Inferior parietal cortex (tissue), 1 donor: ENCODE measurements at regions not wholly inside any gene's neighbourhood (a gene's known extent, or its start where the extent isn't known, plus 50 kb on each side); places are given as distances from the start of the nearest gene placed in this dataset.
"Not testable (repeated sequence)": the region's sequence is repeated elsewhere in the genome, so short reads cannot be mapped to it uniquely, and the experiment has no call there.

Experiments used
- DNase-seq: peaks from one replicate; pipeline ENCODE4 v3.0.0-alpha.2; 2016; ENCODE audit errors: extremely low spot score

DNA sequence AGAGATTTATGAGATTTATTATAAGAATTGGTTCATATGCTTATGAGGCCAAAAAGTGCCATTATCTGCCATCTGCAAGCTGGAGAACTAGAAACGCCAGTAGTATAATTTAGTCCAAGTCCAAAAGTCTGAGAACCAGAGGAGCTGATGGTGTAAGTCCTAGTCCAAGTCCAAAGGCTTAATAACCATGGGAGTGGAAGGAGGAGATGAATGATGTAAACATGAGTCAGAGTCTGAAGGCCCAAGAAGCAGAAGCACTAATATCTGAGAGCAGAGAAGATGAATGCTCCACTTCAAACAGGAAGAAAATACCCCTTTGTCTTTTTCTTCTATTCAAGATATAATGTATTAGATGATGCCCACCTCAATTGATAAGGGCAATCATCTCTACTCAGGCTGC is 185.7 kb downstream of the CGGBP1 start:
- DNase-seq = no peak

DNA sequence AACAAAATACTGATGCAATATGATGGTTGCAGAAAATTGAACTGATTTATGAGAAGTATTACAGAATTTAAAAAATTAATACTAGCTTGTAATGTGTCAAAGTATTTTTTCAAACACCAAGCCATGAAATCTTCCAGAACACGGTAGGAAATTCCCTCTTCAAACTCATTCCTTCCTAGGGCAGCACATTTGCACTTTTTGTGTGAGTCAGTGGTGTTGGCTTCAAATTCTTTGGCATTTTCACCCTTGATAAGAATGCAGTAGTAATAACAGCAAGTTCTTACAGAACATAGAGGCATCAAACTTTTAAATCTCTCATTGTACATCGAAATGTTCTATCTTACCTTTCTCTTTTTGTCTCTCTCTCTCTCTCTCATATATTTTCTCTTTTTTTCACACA is 191.8 kb downstream of the CGGBP1 start:
- DNase-seq = no peak

DNA sequence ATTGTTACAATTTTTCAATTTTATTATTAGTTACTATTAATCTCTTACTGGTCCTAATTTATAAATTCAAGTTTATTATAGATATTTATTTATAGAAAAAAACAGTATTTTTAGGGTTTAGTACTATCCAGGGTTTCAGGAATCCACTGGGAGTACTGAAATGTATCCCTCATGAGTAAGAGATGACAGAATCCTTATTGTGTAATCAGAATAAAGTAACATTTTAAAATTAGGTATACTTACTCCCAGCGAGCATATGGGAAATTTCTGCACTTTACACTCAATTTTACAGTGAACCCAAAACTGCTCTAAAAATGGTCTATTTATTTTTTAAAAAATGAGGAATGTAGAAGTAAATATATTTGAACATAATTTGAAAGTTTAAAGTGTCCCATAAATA is 202.7 kb downstream of the CGGBP1 start:
- DNase-seq = no peak

DNA sequence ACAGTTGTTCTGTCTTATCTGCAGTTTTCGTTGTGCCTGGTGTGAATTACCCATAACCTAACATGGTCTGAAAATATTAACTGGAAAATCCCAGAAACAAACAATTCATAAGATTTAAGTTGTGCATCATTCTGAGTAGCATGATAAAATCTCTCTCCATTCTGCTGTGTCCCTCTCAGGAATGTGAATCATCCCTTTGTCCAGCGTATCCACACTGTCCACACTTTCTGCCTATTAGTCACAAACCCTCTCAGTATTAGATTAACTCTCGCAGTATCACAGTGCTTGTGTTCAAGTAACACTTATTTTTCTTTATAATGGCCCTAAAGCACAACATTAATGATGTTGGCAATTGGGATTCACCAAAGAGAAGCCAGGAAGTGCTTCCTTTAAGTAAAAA is 203.2 kb downstream of the CGGBP1 start:
- no peak for DNase-seq

DNA sequence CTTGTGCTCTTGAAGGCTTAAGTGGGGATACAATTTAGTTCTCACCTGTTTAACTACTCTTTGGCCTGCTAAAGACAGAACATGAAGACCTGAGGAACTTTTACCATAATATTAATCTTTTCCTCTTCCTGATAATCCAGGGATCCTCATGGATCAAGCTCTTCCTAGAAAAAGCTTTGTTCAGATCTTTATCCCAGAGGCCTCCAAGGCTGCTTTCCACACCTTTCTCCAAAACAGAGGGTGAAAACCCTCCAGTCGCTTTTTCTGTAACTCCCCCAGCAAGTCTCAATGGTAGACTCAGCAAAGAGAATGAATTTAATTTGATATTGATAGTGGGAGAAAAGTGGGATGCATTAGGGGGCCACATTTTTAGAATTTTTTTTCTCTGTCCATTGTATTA is 203.6 kb downstream of the CGGBP1 start:
- no peak for DNase-seq

DNA sequence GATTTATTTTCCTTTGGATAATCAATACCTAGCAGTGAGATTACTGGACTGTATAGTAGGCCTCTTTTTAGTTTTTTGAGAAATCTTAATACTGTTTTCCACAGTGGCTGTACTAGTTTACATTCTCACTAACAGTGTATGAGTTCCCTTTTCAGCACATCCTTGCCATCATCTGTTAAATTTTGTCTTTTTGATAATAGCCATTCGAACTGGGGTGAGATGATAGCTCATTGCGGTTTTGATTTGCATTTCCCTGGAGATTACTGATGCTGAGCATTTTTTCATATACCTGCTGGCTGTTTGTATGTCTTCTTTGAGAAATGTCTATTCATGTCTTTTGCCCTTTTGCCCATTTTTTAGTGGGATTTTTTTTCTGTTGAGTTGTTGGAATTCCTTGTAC is 210.8 kb downstream of the CGGBP1 start:
- no peak for DNase-seq

DNA sequence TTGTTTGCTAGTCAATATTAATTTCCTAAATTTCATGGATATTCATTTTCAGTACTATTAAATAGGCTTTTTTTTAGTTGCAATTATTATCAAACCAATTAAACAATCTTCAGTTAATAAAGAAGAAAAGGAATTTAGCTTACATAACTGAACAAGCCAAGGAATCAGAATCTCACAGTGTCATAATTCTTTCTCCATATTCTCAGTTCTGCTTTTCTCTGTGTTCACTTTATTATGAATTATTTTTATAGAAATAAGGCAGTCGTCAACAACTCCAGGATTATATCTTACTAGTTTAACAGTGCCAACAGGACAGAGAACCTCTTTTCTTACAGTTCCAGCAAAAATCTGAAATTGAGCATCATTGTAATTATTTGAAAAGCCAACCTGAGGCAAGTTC is 221.7 kb downstream of the CGGBP1 start:
- no peak for DNase-seq

DNA sequence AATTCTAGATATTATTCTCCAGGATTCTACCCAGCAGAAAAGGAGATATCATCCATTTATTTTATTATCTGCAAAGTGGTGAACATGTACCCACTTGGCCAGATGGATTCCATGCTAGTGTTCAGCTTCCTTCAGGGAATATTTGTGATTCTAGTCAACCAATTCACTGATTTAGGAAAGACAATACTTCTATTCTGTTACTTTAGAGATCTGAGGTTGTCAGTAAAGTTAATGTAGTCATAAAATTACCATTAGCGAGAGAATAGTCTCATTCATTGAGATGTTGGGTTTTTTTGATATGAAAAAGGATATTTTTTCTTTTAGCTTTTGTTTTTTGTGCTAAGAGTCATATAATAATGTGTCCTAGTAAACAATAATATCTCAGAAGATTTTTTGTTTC is 222.8 kb downstream of the CGGBP1 start:
- DNase-seq = no peak

DNA sequence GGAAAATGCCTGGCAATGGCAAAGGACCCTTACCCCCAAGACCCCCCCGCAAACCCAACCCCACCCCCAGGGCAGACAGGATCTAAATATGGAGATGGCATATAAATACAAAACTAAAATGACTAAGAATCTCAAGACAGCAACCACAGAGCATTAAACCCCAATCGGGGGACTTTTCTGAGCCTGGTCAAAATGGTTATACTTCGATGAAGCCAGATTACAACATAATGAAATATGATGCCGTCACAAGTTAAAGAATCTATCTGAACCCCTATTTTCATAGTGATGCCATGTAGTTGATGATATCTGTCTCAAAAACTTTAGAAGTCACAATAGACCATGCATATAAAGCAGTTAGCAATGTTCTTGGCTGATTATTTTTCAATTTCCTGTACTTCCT is 223.6 kb downstream of the CGGBP1 start:
- no peak for DNase-seq

DNA sequence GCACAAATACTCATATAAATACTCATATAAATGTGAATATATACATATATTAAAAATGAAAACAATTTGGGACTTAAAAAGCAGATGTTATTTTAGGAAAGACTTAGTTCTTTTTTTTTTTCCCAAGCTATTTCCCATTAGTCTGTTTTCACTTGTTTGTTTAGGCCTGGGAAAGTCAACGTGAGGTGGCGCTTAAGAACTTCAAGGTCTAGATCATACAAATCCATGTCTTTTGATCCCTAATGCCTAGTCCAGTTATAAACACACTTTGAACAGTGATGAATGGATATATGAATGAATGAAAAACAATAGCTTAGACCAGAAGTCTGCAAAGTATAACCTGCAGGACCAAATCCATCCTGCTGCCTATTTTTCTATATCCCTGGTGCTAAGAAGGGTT is 224.5 kb downstream of the CGGBP1 start:
- no peak for DNase-seq

DNA sequence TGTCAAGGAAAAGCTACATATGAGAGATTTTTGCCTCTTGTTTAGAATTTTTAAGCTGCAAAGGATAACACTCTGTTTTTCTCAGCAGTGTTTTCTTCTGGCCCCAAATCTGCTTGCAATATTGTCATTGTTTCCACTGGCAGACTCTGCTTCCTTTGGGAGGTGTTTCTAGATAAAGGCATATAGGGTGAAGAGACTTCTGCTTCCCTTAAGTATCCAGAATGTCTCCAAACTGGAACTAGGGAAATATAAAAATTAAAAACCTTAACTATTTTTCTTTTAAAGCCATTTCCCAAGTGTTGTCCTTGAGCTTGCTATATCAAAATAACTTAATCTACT is 225.8 kb downstream of the CGGBP1 start:
- DNase-seq = no peak

DNA sequence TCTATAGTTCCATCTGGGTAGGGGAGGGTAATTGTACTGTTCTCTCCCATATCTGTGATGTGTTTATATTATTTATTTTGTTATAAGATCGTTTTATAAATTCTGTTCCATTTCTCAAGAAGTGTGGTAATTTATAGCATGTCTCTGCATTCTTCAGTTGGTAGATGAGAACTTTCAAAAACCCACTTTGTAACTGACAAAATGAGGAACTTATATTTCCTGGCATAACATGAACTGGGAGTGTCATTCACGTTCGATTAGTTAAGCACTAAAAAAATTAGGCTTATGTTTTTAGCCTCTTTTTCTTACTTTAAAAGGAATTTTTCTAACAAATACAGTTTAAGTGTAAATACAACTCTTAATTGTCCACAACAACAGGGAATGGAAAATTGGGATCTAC is 230.8 kb downstream of the CGGBP1 start:
- no peak for DNase-seq

DNA sequence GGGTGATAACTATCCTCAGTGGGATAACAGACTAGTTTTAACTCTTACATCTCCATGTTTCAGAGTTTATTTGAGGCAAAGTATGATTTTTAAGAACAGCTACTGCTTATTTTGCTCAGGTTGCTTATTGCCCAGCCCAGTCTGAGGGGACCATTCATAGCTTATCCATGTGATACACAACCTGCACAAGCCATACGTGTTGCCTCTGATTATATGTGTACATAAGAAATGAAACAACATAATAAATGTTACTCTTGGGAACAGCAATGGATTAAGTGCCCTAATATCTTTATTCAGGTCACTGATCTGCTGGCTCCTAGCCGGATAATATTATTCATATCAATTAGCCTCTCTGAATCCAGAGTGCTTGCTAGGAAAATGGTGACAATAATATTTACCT is 236.2 kb downstream of the CGGBP1 start:
- DNase-seq = no peak

DNA sequence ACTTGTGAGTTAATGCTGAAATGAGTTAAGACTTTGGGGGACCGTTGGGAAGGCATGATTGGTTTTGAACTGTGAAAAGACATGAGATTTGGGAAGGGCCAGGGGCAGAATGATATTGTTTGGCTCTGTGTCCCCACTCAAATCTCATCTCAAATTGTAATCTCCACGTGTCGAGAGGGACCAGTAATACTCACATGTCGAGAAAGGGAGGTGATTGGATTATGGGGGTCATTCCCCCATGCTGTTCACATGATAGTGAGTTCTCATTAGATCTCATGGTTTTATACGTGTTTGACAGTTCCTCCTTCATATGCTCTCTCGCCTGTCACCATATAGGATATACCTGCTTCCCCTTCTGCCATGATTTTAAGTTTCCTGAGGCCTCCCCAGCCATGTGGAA is 245.3 kb downstream of the CGGBP1 start:
- not testable (repeated sequence) for DNase-seq

DNA sequence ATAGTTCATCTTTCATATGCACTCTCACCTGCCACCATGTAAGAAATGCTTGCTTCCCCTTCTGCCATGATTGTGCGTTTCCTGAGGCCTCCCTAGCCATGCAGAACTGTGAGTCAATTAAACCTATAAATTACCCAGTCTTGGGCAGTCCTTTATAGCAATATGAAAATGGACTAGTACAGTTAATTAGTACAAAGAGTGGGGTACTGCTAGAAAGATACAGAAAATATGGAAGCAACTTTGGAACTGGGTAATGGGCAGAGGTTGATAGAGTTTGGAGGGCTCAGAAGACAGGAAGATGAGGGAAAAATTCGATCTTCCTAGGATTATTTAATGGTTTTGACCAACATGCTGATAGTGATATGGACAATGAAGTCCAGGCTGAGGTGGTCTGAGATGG is 246.9 kb downstream of the CGGBP1 start:
- no peak for DNase-seq

DNA sequence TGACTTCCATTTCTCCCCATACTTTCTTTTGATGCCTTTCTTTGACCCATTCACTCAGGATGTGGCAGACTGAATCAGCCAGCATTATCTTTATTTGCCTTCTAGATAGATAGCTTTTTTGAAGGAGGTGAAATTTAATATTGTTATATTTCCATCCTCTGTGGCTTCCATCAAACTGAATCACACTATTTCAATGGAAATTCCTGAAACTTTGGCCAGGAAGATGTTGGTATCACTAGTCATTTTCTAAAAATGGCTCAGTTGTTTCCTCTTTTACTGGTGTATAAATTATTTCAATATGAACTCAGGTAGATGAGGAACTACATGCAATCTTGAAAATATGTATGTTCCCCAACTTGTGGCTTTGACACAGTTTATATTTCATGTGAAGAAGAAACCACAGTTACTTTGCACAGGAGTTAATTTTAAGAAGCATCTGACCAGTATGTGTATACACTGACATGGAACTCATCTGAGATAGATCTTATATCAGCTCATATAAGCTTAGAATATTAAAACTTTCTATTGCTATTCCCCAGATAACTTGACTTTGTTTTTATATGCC is 248.3 kb downstream of the CGGBP1 start:
- no peak for DNase-seq

DNA sequence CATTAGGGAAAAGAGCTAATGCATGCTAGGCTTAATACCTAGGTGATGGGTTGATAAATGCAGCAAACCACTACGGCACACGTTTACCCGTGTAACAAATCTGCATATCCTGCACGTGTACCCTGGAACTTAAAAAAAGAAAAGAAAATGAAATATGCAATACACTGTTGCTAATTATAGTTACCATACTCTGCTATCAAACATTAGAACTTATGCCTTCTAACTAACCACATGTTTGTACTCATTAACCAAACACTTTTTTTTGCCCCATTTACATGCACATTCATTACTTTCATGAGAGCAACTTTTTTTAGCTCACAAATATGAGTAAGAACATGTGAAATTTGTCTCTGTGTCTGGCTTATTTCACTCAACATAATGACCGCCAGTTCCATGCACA is 253.1 kb downstream of the CGGBP1 start:
- DNase-seq = no peak

DNA sequence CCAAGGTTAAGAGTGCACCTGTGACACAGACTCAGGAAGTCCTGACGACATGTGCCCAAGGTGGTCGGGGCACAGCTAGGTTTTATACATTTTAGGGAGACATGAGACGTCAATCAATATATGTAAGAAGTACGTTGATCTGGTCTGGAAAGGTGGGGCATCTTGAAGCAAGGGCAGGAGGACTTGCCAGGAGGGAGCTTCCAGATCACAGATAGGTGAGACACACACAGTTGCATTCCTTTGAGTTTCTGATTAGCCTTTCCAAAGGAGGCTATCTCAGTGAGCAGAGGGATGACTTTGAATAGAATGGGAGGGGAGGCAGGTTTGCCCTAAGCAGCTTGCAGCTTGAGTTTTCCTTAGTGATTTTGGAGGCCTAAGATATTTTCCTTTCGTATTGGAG is 257.4 kb downstream of the CGGBP1 start:
- DNase-seq = no peak

DNA sequence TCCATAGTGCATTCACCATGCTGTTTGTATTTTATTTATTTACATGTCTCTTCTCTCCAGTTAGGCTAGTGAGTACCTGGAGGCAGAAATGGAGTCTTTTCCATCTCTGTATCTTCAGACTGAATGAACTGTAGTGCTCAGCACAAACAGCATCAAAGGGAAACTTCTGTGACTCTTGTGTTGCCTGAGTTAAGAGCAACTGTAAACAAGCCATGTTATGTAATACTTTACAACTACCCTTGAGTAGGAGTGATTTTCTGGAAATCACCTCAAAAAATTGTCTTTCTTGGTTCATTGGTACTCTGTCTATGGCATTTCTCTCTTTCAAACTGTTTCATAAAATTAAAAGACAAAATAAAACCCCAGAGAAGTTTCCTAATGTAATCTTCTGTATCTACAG is 258.3 kb downstream of the CGGBP1 start:
- DNase-seq = no peak

DNA sequence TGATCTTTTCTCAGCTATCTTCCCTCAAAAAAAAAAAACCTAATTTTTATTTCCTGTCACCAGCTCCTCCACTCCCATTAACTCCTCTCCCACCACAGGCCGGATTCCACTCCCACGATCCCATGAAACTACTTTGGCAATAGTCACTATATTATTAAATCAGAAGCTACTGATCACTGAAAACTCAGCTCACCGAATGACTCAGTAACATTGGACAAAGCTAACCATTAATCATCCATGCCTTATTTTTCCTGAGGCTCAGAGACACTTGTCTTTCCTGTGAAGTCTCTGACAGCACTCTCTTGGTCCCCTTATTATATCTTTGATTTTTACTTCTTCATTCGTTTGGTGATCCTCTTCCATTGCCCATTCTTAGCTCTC is 260.2 kb downstream of the CGGBP1 start:
- DNase-seq = no peak

DNA sequence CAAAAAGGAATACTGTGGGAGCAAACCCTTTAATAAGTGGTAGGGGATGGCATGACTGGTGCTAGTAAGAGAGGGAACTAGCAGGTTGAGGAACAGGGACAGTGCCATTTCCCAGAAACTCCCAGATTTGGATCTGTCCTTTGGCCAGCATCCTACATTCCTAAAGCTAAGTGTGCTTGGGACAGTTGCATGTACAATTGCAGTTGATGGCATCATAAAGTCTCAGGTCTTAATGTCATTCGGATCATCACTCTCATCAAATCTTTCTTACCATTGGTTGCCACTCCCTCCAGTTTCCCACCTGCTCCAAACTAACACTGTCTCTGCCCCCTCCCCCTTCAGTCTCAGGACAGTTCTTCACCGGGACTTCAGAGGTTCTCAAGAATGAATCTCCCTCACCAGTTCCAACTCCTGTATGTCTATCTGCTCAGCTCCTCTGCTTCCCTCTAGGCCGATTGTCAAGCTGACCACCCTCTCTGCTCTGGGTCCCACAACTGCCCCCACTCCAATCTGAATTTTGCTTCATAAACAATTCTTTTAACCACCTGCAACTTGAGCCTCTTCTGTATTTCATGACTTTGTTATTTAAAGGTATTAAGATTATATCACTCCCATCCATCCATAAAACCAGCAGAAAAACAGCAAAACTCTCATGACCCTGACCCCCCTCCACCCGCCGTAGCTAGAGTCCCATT is 260.8 kb downstream of the CGGBP1 start:
- DNase-seq = no peak

DNA sequence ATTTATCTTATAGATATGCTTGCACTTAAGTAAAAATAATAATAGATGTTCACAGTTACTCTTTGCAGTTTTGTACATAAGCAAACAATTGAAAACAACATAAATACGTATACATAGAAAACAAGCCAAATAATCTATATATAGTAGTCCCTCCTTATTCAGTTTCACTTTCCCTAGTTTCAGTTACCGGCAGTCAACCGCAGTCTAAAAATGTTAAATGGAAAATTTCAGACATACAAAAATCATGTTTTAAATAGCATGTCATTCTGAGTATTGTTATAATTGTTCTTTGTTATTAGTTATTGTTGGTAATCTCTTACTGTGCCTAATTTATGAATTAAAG is 262.0 kb downstream of the CGGBP1 start:
- no peak for DNase-seq

DNA sequence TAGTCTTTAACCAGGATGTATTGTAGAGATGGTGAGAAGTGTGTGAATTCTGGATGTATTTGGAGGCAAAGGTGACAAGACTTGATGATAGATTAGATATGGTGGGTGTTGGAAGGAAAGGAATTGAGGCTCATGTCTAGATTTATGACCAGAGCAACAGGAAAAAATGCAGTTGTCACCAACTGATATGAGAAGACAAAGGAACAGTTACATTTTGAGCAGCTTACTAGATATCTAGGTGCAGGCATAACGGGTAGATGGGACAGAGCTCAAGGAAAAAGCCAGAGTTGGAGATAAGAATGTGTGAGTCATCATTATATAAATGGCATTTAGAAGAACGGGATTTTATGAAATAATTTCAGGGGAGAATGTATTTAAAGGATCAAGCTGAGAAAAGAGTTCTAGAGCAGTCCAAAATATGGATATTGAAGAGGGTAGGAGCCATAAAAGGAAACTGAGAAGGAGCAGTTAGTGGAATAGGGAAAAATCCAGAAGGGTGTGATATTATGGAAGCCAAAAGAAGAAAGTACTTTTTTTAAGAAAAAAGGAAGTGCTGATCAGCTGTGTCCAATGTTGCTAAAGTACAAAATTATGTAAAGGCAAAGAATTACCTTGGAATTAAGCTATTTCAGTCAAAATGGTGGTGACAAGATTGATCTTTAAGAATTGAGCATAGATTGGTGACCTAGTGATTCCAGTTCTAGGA is 262.5 kb downstream of the CGGBP1 start:
- no peak for DNase-seq

DNA sequence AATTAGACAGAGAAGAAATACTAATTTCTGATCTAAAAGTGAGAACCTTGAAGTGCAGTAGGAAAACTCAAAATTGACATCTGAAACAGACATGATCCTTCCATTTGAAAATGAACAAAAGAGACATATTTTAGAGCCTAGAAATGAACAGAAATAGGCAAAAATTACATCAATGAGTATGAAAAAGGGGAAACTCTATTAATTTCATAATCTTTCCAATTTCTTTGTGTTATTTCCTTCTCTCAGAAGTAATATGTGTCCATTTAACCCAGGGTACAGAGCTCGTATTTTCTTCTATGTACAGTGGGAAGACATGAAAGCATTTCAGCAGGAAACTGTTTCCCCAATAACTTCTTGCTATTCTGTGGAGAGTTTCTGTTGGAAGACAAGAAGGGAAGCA is 263.1 kb downstream of the CGGBP1 start:
- no peak for DNase-seq
